Calu3 (cell line): ENCODE measurements at regions not wholly inside any gene's neighbourhood (a gene's known extent, or its start where the extent isn't known, plus 50 kb on each side); places are given as distances from the start of the nearest gene placed in this dataset.

ENCODE experiments used
- BruUV-seq: library from RNA; stranded (reverse); fragments of 400-500 nt; replicated peaks from 2 replicates; lab custom pipeline; 2021; lab: Mats Ljungman, UMichigan
- CTCF ChIA-PET: fragments of 300-600 bp; sonication (Branson Sonifier 250); formaldehyde crosslinking; loops from one replicate; lab custom pipeline; 2022; ENCODE audit warnings: antibody characterized with exemption; lab: Charles Lee
- DNase-seq: peaks from one replicate; pipeline ENCODE4 v3.0.0; 2022
- H3K27ac Mint-ChIP-seq: one replicate; pipeline ENCODE4 v1.8.0; 2022; ENCODE audit warnings: mixed read lengths; ENCODE audit not compliant: unreplicated experiment
- H3K27me3 Mint-ChIP-seq: one replicate; pipeline ENCODE4 v1.8.0; 2022; ENCODE audit warnings: mixed read lengths; ENCODE audit not compliant: unreplicated experiment
- H3K36me3 Mint-ChIP-seq: one replicate; pipeline ENCODE4 v1.8.0; 2022; ENCODE audit warnings: mild to moderate bottlenecking, moderate library complexity, mixed read lengths; ENCODE audit not compliant: insufficient read depth, unreplicated experiment
- H3K4me1 Mint-ChIP-seq: one replicate; pipeline ENCODE4 v1.8.0; 2022; ENCODE audit warnings: mild to moderate bottlenecking, low read depth, mixed read lengths; ENCODE audit not compliant: unreplicated experiment
- H3K4me3 Mint-ChIP-seq: one replicate; pipeline ENCODE4 v1.8.0; 2022; ENCODE audit warnings: mild to moderate bottlenecking, low read depth, moderate library complexity, mixed read lengths; ENCODE audit not compliant: unreplicated experiment
- H3K9me3 Mint-ChIP-seq: one replicate; pipeline ENCODE4 v1.8.0; 2022; ENCODE audit warnings: low read depth, mixed read lengths; ENCODE audit not compliant: unreplicated experiment
- CTCF ChIP-seq: fragments of 200-600 bp; IDR thresholded peaks from one replicate; pipeline ENCODE4 v1.8.0; 2022; ENCODE audit warnings: antibody characterized with exemption; ENCODE audit not compliant: unreplicated experiment
- intact Hi-C: fragments of 100-400 bp; cut with micrococcal nuclease; formaldehyde crosslinking; loops from one replicate; pipeline ENCODE4 v1.10.0; 2022; ENCODE audit not compliant: unreplicated experiment

GRCh38 chr3:3693593-3693992 is 105.6 kb upstream of the LRRN1 start:
- intact Hi-C loops = no loop called here
- no peaks in the 10 kb centered on the region for H3K36me3 Mint-ChIP-seq
- CTCF ChIA-PET = no interaction called here
- H3K9me3 Mint-ChIP-seq = no peaks in the 10 kb centered on the region
- TF ChIP-seq CTCF = no peak
- H3K27ac Mint-ChIP-seq = no peak overlapping the region
- H3K4me1 Mint-ChIP-seq = peaks cover 3% of the 10 kb centered on the region
- no peak overlapping the region for H3K4me3 Mint-ChIP-seq
- H3K27me3 Mint-ChIP-seq = no peaks in the 10 kb centered on the region
- BruUV-seq = no TSS peak
- no peak for DNase-seq

GRCh38 chr3:3689601-3690375 is 109.4 kb upstream of the LRRN1 start:
- Mint-ChIP-seq H3K36me3 (no peaks in the 10 kb centered on the region), H3K4me3 (no peak overlapping the region), H3K27me3 (no peaks in the 10 kb centered on the region), H3K4me1 (no peaks in the 10 kb centered on the region), H3K27ac (no peak overlapping the region), H3K9me3 (no peaks in the 10 kb centered on the region)
- CTCF ChIA-PET = no interaction called here
- no peak for TF ChIP-seq CTCF
- no TSS peak for BruUV-seq
- DNase-seq = no peak
- intact Hi-C loops = no loop called here

- no TSS peak for BruUV-seq
- no peaks in the 10 kb centered on the region for H3K4me1 Mint-ChIP-seq
- CTCF ChIA-PET = no interaction called here
- H3K27me3 Mint-ChIP-seq = no peaks in the 10 kb centered on the region
- H3K27ac Mint-ChIP-seq = no peak overlapping the region
- TF ChIP-seq CTCF = no peak
- no peak for DNase-seq
- H3K36me3 Mint-ChIP-seq = no peaks in the 10 kb centered on the region
- H3K9me3 Mint-ChIP-seq = no peaks in the 10 kb centered on the region
- no peak overlapping the region for H3K4me3 Mint-ChIP-seq
- intact Hi-C loops = no loop called here
These were observed 112.2 kb upstream of the LRRN1 start for GRCh38 chr3:3686907-3687648.

- Mint-ChIP-seq H3K4me1 (no peaks in the 10 kb centered on the region), H3K27ac (no peak overlapping the region), H3K9me3 (no peaks in the 10 kb centered on the region), H3K4me3 (no peak overlapping the region), H3K27me3 (no peaks in the 10 kb centered on the region), H3K36me3 (no peaks in the 10 kb centered on the region)
- CTCF ChIA-PET = no interaction called here
- no peak for TF ChIP-seq CTCF
- no peak for DNase-seq
- intact Hi-C loops = no loop called here
- BruUV-seq = no TSS peak
These were observed 113.5 kb upstream of the LRRN1 start for GRCh38 chr3:3685721-3686120.
